Fibroblast of skin of back (primary cell): ENCODE measurements at regions not wholly inside any gene's neighbourhood (a gene's known extent, or its start where the extent isn't known, plus 50 kb on each side); places are given as distances from the start of the nearest gene placed in this dataset.

Source experiments
- DNase-seq: peaks from one replicate; pipeline ENCODE4 v3.0.0-alpha.2; 2013

DNA sequence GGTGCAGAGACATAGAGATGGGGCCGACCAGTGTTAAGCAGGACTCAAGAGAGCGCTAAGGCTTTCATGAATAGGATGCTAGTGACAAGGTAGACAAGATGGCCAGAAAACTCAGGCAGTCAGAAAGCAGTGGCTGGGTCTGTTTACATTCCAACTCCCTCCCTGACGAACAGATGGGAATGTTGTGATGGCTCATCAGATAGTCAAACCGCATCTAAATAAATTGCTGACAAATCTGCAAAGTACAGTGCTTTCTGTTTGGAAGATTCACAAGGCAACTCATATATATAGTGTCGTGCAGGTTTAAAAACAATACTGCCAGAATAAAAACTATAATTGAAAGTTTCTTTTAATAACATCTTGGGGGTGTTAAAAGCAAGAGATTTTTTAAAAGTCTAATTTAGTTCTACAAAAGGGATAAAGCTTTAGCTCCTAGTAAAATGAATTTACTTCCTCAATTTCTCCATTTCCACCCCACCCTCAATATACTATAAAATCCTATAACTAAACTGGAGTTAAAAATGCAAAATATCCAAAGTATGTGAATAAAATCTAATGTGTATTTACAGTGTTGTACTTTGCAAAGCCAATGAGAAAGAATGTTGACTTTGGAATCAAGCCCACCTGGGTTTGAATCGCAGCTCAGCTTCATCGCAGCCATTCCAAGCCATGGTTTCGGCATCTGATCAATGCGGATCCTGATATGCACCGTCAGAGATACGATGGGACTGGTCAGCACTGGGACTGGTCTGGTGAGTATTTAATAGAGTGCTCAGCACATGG is 247.3 kb upstream of the PDE10A start:
- peak; percentile 18 for DNase-seq

DNA sequence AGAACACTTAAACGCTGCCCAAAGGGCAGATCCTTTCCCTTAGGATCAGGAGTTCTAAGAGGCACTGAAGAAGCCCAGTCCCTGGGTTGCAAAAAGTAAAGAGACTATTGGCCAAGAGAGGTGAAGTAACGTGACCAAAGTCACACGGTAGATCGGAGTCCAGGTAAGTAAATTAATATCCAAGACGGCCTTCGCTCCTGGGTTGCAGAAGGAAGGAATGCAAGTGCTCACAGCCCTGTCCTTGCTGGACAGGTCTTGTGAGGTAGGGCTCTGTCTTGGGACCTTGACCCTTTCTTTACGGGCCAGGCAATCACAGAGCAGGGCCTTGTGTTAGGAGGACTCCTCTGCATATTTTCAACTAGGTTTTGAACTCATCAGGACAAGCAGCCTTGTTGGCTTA is 243.7 kb upstream of the PDE10A start:
- no peak for DNase-seq

DNA sequence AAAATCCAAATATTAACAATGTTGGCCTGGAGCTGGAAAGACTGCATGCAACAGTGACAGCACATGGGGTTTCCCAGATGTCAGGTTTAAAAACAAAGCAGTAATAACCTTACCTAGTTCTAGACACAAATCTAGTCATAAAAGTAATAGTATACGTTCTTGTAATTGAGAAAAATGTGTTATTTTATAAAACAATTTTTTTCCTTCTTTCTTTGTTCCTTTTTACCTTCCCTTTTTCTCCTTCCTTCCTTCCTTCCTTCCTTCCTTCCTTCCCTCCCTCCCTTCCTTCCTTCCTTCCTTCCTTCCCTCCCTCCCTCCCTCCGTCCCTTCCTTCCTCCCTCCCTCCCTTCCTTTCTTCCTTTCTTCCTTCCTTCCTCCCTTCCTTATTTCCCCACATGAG is 242.7 kb upstream of the PDE10A start:
- no peak for DNase-seq

DNA sequence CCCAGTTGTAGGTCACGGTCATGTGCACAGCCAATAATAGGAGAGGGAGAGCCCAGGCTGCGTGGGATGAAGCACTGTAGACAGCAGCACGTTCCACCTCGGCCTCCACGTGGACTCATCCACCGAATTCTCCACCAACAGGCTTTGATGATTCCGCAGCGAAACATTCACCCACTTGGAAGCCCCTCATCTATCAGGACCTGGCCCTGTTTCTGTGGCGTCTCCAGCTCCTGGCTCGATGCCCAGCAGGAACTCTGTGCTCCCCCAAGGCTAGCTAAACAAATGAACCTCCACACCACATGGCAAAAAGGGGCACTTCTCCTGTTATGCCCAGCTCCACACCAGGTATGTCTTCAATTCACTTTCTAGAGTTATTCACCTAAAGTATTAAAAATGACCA is 237.9 kb upstream of the PDE10A start:
- DNase-seq = no peak

DNA sequence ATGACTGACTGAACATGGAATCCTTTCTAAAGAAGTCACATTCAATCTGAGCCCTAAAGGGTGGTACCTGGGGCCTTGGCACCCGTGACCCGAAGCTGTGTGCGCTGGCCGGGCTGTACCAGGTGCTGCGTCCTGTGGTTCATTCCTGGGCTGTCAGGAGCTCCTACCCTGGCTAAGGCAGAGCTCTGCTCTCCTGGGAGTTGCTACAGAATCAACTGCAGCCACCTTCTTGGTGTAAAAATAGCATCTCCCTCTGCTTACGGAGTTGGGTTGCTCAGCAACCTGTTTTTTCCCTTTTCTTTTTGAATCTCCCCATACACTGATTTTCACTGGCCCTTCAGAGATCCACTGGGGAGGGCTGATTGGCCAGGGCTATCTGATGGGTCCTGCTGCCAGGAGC is 236.6 kb upstream of the PDE10A start:
- no peak for DNase-seq

DNA sequence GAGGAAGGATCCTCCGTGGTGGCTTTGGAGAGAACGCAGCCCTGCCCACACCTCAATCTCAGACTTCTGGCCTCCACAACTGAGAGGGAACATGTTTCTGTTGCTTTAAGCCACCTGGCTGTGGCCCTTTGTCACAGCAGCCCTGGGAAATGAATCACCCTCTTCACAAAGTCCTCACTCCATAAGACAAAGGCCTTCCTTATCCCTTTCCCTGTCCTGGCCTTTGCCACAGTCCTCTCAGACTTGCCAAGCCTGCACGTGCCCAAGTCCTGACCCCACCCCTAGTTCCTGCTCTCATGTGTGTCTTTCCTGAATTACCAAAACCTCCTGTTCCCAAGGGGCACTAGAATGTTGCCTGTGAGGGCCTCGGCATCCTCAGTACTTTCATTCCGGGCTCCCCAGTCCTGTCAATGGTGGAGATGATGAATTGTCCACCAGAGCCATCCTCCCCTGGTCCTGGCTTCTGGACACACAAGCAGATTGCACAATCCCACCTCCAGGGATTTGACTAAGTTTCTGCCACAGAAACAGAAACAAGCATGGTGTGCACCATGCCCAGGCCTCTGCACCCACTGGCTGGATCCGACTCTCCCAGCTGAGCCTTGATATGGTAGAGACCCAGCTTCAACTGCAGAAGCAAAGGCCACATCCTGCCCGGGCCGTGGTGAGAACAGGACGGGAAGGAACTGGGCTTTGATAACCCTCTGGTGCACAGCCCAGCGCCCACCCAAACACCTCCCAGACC is 232.6 kb upstream of the PDE10A start:
- no peak for DNase-seq

DNA sequence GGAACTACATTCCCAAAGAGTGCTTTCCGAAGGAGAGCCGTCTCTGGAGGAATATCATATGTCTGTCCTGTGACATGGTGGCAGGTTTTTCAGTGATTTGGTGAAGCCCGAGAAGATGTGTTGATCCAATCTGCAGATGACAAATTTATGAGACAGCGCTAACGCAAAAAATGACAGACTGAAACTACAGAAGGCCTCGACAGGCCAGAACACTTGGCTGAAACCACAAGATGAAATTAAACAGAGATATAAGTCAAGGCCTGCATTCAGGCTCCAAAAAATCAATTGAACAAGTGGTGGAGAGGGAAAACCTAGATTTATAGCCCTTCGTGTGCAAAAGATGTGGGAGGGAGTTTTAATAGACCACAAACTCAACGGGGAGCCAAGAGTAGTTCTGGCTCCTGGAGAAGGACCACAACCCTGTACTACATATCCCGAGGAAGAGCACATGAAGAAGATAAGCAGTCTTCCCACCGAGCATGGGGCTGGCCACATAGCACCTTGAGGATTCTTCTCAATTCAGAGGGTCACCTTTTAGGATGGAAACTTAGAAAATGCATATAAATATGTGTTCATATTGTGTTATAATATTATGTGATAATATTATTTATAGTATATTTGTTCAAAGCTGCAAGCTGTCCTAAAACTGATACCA is 231.3 kb upstream of the PDE10A start:
- no peak for DNase-seq

DNA sequence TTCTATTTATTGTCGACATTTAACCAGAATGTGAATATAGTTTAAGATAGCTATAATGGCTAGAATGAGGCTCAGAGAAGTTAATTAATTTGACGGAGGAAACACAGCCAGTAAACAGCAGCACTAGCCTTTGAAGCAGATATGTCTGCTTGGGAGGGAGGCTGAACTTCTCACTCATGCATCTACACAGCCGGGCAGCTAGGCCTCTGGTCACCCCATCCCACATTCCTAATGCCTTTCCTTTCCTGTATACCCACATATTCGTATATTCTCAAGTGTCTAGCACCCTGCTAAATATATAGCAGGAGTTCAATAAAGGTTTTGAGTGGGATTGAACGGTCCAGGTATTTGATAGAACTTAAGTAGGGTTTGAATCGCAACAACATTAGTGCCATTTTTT is 230.4 kb upstream of the PDE10A start:
- no peak for DNase-seq

DNA sequence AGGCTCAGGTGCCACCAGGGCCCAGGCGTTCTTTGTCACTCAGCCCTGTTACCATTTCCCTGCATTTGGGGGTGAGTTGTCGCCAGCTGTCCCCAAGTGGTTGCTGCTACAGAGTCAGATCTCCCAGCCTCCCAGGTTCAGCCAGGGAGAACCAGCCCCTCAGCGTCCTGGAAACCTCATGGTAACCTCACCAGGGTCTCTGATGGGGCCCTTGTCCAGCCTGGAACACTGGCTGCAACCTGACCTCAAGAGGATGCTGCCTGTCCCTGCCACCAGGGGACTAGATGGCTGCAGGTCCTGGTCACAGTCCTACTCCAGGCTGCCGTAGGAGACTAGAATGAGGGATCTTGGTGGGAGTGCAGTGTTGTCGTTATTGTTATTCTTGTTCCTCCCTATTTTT is 228.3 kb upstream of the PDE10A start:
- DNase-seq = no peak

DNA sequence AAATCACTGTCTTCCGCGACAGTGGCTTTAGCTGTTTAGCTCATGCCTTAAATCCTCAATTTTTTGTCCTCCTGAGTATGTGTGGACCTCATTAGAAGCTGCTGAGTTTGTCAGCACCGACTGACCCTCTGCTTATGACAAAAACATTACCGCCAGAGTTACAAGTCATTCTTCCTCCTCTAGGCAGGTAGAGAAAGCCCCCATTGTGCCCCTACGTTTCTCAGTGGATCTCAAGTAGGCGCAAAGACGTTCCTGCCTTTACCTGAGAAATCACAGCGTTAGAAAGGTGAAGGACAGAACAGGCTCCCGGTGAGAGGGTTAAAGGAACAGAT is 227.3 kb upstream of the PDE10A start:
- DNase-seq = no peak

DNA sequence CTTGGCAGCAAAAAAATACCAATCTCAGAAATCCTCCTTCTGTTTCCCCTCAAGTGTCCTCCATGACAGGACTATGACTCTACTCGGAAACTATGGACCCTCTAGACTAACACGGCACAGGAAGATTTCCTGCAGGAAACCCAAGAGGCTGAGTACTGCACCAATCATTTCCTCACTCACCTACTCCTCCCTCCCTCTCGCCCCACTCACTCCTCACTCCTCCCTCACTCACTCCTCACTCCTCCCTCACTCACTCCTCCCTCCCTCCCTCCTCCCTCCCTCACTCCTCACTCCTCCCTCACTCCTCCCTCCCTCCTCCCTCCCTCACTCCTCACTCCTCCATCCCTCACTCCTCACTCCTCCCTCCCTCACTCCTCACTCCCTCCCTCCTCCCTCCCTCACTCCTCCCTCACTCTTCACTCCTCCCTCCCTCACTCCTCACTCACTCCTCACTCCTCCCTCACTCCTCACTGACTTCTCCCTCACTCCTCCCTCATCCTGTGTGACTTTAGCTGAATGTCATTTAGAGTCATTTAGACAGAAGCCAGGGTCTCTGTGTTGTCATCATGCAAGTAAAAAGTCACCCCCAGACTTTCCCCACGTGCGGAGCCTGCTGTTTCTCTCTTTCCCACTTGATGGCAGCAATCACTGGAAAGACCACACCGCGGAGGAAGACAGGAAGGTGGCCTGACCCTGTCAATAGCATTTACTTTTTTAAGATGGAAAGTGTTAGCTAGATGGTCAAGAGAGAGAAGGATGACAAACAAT is 226.8 kb upstream of the PDE10A start:
- peak; percentile 53 for DNase-seq

DNA sequence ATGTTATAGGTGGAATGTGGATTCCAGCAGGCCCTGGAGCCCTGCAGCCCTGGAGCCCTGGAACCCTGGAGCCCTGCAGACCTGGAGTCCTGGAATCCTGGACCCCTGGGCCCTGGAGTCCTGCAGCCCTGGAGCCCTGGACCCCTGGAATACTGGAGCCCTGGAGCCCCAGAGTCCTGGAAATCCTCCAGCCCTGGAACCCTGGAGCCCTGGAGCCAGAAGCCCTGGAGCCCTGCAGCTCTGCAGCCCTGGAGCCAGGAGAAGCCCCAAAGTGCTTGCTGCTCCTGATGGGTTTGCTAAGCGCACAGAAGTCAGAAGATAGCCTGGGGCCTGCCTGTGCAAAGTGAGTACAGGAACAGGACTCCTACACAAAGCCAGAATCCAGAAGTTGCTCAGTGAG is 223.1 kb upstream of the PDE10A start:
- DNase-seq = no peak

DNA sequence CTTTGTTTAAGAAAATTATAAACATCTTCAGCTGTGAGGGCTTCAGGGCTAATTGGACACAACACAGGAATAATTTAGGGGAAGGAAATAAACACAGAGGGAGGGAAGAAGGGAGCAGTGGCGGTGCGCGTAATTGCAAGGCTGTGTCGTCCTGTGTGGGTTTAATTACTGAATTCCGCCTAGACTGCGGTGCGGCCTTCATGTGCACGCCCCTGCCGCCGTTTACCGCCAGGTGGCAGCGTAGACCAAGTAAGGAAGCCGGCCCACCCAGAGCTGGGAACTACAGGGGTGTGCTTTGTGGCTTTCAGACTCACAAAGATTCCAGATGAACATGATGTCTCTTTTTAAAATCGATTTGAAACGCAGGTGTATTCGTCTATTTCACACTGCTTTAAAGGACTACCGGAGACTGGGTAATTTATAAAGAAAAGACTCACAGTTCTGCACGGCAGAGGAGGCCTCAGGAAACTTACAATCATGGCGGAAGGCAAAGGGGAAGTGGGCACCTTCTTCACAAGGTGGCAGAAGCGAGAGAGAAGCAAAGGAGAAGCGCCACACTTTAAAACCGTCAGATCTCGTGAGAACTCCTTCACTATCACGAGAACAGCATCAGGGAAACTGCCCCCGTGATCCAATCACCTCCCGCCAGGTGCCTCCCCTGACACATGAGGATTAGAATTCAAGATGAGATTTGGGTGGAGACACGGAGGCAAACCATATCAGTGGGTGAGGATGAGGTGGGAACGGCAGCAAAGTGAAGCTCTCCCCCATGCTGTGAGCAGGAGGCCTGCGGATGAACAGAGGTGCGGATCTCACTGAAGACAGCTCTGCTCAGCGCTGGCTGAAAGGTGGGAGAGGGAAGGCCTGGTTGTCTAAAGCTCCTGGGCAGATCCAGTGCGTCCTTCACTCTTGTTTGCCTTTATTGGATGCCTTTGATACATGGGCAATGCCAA is 222.0 kb upstream of the PDE10A start:
- peak; percentile 67 for DNase-seq

DNA sequence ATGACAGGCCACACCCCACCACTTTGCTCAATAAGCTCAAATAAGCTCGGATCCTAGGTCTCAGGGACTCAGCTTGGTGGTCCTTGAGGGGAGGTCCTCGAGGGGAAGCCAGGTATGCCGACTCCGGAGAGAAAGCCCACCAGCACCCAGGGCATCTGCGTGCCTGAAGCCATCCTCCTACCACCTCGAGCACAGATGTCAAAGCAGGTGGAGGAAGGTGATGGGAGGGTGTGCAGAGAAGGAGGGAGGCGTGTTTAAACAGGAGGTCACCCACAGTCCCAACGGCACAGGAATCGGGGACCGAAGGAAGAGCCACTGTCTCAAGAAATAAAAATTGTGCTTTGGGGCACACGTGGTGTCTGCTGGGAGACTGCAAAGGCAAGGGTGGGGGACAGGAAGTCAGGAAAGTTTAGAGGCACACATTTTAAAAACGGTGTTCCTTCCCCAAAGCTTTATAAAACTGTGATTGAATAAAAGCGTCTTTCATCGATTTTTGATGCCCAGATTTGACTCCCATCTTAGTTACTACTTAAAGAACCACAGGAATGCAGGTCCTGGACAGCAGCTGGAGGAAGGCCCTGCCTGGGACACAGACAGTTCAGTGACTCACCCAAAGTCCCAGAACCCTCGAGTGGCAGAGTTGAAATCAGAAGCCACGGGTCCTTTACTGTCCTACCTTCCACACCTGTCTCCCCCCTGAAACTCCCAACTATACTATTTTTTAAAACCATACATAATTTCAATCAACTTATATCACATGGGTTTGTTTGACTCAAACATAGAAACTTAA is 221.0 kb upstream of the PDE10A start:
- DNase-seq = peak; percentile 68

DNA sequence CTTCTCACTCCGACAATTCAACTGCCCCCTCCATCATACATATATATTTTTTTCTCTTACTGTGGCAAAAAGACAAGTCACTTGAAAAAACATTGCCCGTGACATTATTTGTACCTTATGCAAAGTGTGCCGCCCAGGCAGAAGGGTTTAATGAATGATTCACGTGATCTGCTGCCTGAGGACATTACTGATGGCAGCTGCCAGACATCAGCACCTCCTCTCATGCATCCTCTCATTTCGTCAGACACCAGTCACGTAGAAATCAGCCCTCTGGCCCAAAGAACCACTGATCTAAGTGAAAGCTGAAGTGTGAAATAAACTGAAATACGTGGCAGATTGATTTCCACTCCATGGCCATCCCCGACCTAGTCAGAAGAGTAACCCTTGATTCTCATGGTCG is 218.8 kb upstream of the PDE10A start:
- DNase-seq = no peak

DNA sequence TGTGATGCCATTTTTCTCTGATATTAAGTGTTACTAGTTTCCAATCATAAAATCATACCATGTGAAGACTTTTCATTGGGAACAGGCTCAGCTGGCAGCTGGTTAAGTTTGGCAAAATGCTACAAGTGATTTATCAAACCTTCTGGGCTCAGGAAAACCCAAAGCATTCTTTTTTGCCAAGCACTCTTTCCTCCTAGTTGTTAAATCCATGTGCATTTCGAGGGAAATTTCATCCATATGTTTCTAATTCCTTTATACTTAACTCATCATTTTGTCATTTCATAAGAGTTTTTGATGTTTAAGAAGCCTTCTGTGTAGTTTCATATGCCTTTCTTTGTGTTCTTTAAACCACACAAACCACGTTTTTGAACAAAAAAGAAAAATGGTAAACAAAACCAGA is 217.6 kb upstream of the PDE10A start:
- peak; percentile 28 for DNase-seq

DNA sequence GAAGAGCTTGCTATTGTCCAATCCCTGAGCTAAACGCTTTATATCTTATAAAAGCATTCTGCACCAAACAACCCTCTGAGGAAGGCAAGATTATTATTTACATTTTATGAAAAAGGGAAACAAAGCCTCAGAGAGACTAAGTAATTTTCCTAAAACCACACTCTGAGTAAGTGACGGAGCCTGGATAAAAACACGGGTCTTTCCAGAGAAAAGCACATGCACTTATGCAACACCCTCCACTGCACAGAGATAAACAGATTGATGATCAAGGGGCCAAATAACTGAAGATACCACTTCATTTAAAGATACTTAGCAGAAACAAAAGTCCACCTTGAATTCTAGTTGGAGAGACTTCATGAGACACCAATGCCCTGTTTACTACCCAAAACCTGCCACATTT is 214.7 kb upstream of the PDE10A start:
- DNase-seq = no peak

DNA sequence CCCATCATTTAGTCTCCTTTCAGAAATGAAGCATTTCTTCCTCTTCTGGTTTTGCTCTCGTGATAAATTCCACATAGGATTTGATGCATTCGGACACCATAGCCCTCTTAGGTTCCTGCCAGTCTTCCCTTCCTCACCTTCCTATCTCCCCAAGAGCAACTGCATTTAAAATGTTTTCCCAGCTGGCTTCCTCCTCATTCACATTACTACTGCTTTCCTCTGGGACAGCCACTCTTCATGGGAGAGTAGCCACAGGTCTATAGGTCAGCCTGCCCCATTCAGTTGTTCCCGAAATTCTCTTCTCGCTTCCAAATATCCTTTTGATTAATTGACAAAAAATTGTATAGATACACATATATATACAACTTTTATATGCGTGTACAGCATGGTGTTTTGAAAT is 214.2 kb upstream of the PDE10A start:
- no peak for DNase-seq

DNA sequence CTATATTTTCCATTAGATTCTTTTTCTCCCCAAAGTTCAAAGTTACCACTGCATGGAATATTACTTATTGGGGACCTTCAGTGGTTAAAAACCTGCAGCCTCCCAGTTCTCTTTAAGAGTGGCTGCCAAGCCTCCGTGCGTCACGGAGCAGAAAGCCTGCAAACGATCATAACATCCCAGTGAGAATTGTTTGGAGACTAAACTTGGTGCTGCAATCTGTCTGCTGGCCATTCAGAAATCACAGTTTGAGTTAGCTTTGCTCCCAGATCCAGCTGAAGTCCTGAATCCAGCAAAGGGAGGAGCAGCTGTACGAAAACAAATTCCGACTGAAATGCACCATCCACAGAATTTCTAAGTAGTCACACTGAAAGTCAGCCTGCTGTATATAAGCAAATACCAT is 213.5 kb upstream of the PDE10A start:
- DNase-seq = no peak

DNA sequence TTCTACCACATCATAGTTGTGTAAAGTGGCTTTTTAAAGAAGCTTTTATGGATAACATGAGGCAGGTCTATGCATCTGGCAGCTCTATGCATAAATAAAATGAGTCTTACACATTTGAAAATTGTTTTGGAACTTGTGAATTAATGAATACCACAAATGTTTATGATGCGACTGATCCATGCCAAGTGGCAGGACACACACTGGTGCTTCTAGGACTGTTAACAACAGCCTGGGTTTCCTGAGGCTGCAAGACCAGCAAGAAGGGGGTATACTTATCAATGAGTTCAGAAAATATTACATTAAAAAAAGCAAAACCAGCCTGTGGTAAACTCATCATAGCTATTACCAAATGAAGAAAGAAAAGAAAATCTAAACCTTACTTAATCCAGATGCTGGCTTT is 212.9 kb upstream of the PDE10A start:
- DNase-seq = no peak

DNA sequence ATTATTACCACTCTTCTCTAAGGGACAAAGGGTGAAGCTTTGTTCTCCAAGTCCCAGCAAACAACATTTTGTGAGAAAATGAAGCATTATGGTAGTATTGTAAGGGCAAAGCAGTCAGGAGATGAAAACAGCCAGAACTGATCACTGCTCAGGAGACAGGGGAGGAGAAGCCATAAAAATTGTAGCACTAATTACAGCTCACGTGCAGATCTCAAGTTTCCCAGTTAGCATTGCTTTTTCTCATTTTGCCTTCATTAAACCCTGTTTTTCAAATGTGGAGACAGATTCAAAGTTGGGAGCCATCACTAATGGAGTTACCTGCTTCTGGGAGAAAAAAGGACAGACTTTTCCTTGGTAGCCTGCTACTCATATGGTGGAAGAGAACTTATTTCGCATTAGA is 210.9 kb upstream of the PDE10A start:
- DNase-seq = no peak
